ENCODE measurements at regions not wholly inside any gene's neighbourhood (a gene's known extent, or its start where the extent isn't known, plus 50 kb on each side); places are given as distances from the start of the nearest gene placed in this dataset.

DNA sequence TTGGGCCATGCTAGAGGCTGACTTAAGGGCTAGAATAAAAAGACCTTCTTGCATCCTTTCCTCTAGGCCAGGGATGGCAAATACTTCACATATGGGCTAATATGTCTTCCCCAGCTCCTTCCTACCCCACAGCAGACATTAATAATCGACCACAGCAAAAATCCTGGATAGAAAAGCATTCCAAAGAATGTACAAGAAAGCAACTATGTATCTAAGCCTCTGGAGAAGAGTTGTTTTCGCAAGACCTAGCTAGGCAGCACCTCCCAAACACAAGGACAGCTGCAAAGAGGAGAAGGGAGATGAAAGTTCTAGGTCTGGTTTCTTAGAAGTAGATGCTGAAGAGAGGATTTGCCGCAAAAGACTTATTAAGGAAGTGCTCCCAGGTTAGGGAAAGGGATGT is 372.6 kb downstream of the SLC4A3 start:
- TF ChIP-seq, protein P1, sequence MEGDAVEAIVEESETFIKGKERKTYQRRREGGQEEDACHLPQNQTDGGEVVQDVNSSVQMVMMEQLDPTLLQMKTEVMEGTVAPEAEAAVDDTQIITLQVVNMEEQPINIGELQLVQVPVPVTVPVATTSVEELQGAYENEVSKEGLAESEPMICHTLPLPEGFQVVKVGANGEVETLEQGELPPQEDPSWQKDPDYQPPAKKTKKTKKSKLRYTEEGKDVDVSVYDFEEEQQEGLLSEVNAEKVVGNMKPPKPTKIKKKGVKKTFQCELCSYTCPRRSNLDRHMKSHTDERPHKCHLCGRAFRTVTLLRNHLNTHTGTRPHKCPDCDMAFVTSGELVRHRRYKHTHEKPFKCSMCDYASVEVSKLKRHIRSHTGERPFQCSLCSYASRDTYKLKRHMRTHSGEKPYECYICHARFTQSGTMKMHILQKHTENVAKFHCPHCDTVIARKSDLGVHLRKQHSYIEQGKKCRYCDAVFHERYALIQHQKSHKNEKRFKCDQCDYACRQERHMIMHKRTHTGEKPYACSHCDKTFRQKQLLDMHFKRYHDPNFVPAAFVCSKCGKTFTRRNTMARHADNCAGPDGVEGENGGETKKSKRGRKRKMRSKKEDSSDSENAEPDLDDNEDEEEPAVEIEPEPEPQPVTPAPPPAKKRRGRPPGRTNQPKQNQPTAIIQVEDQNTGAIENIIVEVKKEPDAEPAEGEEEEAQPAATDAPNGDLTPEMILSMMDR (IDR thresholded peaks at IDR 0.05): no peak
- no peak for TF ChIP-seq POLR2A (IDR thresholded peaks at IDR 0.05)
